ENCODE measurements at regions not wholly inside any gene's neighbourhood (a gene's known extent, or its start where the extent isn't known, plus 50 kb on each side); places are given as distances from the start of the nearest gene placed in this dataset.

DNA sequence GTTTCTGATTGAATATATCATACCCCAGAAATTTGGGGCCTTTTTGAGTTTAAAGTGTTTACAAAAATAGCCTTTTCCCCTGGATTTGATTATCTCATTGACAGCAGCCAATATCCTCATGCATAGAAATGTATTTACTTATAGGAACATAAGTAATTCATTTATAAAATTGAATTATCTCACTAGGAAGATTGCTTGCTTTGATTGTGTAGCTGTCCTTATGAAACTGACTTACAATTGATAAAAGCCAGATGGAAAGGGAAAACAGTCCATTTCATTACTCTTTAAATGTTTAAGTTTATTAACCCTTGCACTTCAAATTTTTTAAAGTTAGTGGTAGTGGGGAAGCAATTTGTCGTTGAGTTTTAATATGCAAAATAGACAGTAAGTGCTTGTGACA is 310.2 kb upstream of the TBX22 start:
- H3K4me3 ChIP-seq, result no peak overlapping the region
- WGBS, 2 donors (ENCODE audit: low coverage in 1 of 2), result 50 to 57% methylated on average over 1 of the region's 1 CpG
- in situ Hi-C loops (cut with MboI; ENCODE audit: low pct_ligation_motif_present in 1 of 4, low pct_unique_long_range_greater_than_20kb in 1 of 4, low sequenced_read_pairs in 3 of 4), result no loop called here
- H3K27ac ChIP-seq, result no peak overlapping the region
- H3K36me3 ChIP-seq, result no peaks in the 10 kb centered on the region
- H3K4me1 ChIP-seq, result no peaks in the 10 kb centered on the region
- no peaks in the 10 kb centered on the region for H3K27me3 ChIP-seq
- no peak for TF ChIP-seq POLR2A (IDR thresholded peaks at IDR 0.05)
- TF ChIP-seq, protein P1, sequence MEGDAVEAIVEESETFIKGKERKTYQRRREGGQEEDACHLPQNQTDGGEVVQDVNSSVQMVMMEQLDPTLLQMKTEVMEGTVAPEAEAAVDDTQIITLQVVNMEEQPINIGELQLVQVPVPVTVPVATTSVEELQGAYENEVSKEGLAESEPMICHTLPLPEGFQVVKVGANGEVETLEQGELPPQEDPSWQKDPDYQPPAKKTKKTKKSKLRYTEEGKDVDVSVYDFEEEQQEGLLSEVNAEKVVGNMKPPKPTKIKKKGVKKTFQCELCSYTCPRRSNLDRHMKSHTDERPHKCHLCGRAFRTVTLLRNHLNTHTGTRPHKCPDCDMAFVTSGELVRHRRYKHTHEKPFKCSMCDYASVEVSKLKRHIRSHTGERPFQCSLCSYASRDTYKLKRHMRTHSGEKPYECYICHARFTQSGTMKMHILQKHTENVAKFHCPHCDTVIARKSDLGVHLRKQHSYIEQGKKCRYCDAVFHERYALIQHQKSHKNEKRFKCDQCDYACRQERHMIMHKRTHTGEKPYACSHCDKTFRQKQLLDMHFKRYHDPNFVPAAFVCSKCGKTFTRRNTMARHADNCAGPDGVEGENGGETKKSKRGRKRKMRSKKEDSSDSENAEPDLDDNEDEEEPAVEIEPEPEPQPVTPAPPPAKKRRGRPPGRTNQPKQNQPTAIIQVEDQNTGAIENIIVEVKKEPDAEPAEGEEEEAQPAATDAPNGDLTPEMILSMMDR (IDR thresholded peaks at IDR 0.05), result no peak
- TF ChIP-seq POLR2AphosphoS5 (IDR thresholded peaks at IDR 0.05), result no peak
- TF ChIP-seq EP300 (IDR thresholded peaks at IDR 0.05; ENCODE audit: low read depth), result no peak
- no peaks in the 10 kb centered on the region for H3K9me3 ChIP-seq
- no peak for DNase-seq
- intact Hi-C loops (cut with DNase I; ENCODE audit: low total_unique reads), result no loop called here

DNA sequence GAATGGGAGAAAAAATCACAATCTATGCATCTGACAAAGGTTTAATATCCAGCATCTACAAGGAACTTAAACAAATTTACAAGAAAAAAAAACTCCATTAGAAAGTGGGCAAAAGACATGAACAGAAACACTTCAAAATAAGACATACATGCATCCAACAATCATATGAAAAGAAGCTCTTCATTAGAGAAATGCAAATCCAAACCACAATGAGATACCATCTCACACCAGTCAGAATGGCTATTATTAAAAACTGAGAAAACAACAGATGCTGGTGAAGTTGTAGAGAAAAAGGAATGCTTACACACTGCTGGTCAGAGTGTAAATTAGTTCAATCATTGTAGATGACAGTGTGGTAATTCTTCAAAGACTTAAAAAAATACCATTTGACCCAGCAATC is 306.0 kb upstream of the TBX22 start:
- intact Hi-C loops (cut with DNase I; ENCODE audit: low total_unique reads) (no loop called here), in situ Hi-C loops (cut with MboI; ENCODE audit: low pct_ligation_motif_present in 1 of 4, low pct_unique_long_range_greater_than_20kb in 1 of 4, low sequenced_read_pairs in 3 of 4) (no loop called here)
- DNase-seq, result no peak
- no peaks in the 10 kb centered on the region for H3K36me3 ChIP-seq
- no peaks in the 10 kb centered on the region for H3K27me3 ChIP-seq
- no peak overlapping the region for H3K27ac ChIP-seq
- no peaks in the 10 kb centered on the region for H3K4me1 ChIP-seq
- no peak overlapping the region for H3K4me3 ChIP-seq
- no peaks in the 10 kb centered on the region for H3K9me3 ChIP-seq
- TF ChIP-seq EP300 (IDR thresholded peaks at IDR 0.05; ENCODE audit: low read depth), result no peak
- TF ChIP-seq POLR2AphosphoS5 (IDR thresholded peaks at IDR 0.05), result no peak
- no peak for TF ChIP-seq POLR2A (IDR thresholded peaks at IDR 0.05)

DNA sequence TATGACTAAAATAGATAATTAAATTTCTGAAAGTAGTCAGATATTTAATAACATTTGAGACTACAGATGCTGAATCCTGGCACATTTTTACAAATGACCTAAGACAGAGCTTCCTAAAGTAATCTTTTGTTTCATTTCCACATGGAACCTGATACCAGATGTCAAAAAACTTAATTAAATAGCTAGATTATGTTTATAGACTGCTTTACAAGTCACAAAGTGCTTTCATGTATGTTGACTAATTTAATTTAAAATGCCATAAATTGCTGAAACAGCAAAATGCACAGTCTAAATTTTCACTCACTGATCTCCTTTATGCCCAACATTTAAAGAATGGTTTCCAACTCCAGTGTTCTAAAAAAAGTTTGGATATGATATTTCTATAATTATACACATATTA is 299.1 kb upstream of the TBX22 start:
- in situ Hi-C loops (cut with MboI; ENCODE audit: low pct_ligation_motif_present in 1 of 4, low pct_unique_long_range_greater_than_20kb in 1 of 4, low sequenced_read_pairs in 3 of 4), result no loop called here
- H3K4me3 ChIP-seq, result no peak overlapping the region
- H3K9me3 ChIP-seq, result no peaks in the 10 kb centered on the region
- no peaks in the 10 kb centered on the region for H3K4me1 ChIP-seq
- H3K36me3 ChIP-seq, result no peaks in the 10 kb centered on the region
- TF ChIP-seq POLR2A (IDR thresholded peaks at IDR 0.05), result no peak
- no peak for TF ChIP-seq POLR2AphosphoS5 (IDR thresholded peaks at IDR 0.05)
- TF ChIP-seq, protein P1 (IDR thresholded peaks at IDR 0.05), result no peak
- TF ChIP-seq EP300 (IDR thresholded peaks at IDR 0.05; ENCODE audit: low read depth), result no peak
- no peaks in the 10 kb centered on the region for H3K27me3 ChIP-seq
- intact Hi-C loops (cut with DNase I; ENCODE audit: low total_unique reads), result no loop called here
- no peak overlapping the region for H3K27ac ChIP-seq
- DNase-seq, result no peak

DNA sequence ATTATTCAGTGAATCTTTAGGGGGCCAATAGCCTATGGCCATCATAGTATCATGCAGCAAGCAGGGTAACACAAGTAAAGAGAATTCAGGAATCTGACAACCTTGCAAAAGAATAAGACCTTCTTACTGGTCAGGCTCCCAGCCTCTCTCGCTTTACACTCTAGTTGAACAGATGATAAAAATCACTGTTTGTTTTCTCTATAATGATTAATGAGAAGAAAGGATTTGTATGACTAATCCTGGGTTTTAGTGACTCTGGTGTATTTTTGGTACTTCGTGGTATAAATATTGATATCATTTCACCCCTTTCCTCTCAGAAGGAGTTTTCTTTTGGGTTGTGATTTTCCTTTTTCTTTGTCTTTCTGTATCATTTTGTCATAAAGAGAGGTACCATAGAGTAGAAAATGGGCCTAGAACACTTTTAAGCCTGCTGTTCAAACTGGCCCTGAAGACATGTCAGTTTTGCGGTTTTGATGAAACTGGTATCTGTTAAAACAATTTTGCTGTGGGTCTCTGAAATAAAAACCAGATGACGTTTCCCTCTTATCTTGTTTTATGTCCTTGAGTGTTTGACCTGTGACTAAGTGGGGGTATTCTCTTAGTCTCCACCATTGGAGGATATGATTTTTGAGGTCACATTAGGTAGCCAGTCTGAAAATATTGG is 294.9 kb upstream of the TBX22 start:
- Histone ChIP-seq H3K4me1 (no peaks in the 10 kb centered on the region), H3K27ac (no peak overlapping the region), H3K27me3 (no peaks in the 10 kb centered on the region), H3K4me3 (no peak overlapping the region), H3K9me3 (no peaks in the 10 kb centered on the region), H3K36me3 (no peaks in the 10 kb centered on the region)
- DNase-seq, result no peak
- 66% methylated on average over 4 of the region's 4 CpGs; no CpG with 5 or more reads in 1 of the 2 donors for WGBS, 2 donors (ENCODE audit: low coverage in 1 of 2)
- no peak for TF ChIP-seq EP300 (IDR thresholded peaks at IDR 0.05; ENCODE audit: low read depth)
- TF ChIP-seq, protein P1 (IDR thresholded peaks at IDR 0.05), result no peak
- TF ChIP-seq POLR2AphosphoS5 (IDR thresholded peaks at IDR 0.05), result no peak
- no peak for TF ChIP-seq POLR2A (IDR thresholded peaks at IDR 0.05)
- in situ Hi-C loops (cut with MboI; ENCODE audit: low pct_ligation_motif_present in 1 of 4, low pct_unique_long_range_greater_than_20kb in 1 of 4, low sequenced_read_pairs in 3 of 4), result no loop called here
- intact Hi-C loops (cut with DNase I; ENCODE audit: low total_unique reads), result no loop called here

DNA sequence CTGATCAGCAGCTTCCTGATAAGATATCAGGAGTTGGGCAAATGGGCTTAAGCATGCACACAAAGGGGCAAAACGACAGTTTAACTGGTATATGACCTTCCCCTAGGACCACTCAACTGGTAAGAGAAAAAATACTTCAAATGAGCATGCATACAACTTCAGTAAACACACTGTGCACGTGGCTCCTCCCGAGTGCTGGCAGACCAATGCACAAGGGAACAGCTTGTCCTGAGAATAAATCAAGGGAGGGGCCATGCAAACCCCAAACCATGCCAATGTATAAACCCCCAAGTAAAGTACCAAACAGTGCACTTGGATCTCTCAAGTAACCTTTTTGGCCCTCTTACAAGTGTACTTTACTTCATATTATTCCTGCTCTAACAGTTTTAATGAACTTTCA is 293.3 kb upstream of the TBX22 start:
- no peaks in the 10 kb centered on the region for H3K9me3 ChIP-seq
- H3K36me3 ChIP-seq, result no peaks in the 10 kb centered on the region
- H3K27me3 ChIP-seq, result no peaks in the 10 kb centered on the region
- no peak for TF ChIP-seq EP300 (IDR thresholded peaks at IDR 0.05; ENCODE audit: low read depth)
- TF ChIP-seq, protein P1 (IDR thresholded peaks at IDR 0.05), result no peak
- no peak for TF ChIP-seq POLR2A (IDR thresholded peaks at IDR 0.05)
- no peak for TF ChIP-seq POLR2AphosphoS5 (IDR thresholded peaks at IDR 0.05)
- no peak overlapping the region for H3K27ac ChIP-seq
- intact Hi-C loops (cut with DNase I; ENCODE audit: low total_unique reads), result no loop called here
- 40% methylated on average over 3 of the region's 3 CpGs; no CpG with 5 or more reads in 1 of the 2 donors for WGBS, 2 donors (ENCODE audit: low coverage in 1 of 2)
- H3K4me1 ChIP-seq, result no peaks in the 10 kb centered on the region
- in situ Hi-C loops (cut with MboI; ENCODE audit: low pct_ligation_motif_present in 1 of 4, low pct_unique_long_range_greater_than_20kb in 1 of 4, low sequenced_read_pairs in 3 of 4), result no loop called here
- H3K4me3 ChIP-seq, result no peak overlapping the region
- no peak for DNase-seq
